ENCODE measurements at regions not wholly inside any gene's neighbourhood (a gene's known extent, or its start where the extent isn't known, plus 50 kb on each side); places are given as distances from the start of the nearest gene placed in this dataset.

DNA sequence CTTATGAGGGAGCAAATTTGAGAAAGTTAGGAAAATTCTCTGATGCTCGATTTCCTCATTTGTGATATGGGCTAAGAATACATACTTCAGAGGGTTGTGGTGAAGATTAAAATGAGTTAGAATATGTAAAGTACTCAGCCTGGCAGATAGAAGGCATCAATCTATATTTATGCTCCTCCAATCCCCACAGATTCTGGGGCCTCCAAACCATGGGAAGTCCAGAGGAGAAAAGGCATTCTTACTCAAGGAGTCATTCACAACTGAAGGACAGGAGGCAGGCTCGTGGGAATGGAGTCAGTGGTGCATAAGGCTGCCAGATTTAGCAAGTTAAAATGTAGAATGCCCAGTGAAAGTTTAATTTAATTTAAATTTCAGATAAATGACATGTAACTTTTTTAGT is 330.0 kb upstream of the POU3F1 start:
- no peak for DNase-seq

DNA sequence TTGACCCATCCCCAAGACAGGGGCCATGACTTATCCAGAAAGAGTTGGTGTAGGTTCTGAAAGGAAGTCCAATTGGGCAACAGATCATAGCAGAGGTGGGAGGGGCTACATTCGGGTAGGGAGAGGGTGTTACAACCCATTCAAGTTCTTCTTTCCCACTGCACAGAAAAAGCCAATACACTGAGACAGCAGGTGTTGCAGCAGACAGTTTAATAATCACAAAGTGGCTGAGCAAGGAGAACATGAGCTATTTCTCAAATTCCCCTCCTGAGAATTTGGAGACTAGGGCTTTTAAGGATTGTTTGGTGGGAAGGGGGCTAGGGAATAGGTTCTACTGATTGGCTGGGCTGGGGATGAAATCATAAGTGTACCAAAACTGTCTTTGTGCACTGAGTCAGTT is 328.4 kb upstream of the POU3F1 start:
- no peak for DNase-seq

DNA sequence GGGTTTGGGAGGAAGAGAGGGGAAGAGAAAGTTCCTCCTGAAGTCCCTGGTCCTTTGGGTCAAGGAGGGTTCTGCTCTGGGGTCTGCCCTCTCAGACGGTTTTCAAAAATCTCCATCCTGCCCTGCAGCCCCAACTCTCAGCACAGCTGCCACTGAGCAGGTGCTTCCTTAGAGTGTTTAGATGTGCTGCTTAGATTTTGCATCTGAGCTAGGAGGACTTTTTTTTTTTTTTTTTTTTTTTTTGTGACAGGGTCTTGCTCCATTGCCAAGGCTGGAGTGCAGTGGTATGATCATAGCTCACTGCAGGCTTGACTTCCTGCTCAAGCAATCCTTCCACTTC is 324.9 kb upstream of the POU3F1 start:
- DNase-seq, result no peak

DNA sequence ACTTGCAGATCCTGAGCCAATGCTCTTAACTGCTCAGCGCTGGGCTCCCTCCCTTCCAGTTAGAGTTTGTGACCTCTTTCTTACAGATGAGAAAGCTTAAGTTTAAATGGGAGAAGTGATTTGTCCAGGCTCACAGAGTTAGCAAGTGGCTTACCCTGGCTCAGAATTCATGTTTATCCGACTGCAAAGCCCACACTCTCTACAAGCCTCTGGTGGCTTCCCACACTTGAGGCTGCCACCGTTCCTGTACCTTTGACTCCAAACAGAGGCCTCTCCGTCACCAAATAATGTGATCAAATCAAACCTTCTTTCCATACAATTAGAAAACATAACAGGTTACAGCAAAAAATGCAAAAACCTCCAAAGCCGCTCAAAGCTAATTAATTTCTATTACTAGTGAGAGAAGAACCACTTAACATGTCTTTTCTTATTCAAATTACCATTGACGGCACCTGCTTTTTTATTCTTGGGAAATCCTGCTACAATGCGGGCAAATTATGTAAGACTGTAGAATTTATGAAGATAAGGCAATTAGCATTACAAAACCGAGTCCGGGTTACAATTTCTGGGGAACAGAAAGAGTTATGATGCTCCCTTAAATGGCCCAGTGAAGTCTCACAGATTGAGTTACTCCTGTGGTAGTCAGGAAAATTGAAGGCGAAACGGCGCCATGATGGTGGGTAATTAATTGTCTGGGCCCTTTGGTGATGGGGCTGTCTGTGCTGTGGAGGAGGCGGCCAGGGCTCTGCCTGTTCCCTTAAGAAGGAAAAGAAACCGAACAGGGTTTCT is 324.3 kb upstream of the POU3F1 start:
- DNase-seq, result no peak

- no peak for DNase-seq
Observed at GRCh38 chr1:38365242-38365641, 318.6 kb upstream of the POU3F1 start.

DNA sequence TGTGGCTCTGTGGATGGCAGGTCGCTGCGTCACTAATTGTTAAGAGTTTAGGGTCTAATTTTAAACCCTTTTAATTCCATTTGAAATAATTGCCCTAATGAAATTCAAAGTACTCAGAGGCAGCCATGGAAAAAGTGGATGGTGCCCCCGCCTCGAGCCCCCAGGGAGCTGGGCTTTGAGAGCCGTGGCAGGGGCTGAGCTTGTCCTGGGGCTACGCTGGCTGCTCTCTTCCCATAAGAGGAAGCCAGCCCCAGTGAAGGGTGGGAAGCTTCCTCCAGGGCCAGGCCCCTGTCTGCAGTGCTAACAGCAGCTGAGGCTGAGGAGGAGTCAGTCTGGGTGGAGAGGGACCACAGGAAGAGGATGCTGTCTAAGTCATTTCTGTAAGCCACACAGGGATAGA is 315.0 kb upstream of the POU3F1 start:
- no peak for DNase-seq

GRCh38 chr1:38360807-38361206 is 314.2 kb upstream of the POU3F1 start:
- DNase-seq, result no peak

DNA sequence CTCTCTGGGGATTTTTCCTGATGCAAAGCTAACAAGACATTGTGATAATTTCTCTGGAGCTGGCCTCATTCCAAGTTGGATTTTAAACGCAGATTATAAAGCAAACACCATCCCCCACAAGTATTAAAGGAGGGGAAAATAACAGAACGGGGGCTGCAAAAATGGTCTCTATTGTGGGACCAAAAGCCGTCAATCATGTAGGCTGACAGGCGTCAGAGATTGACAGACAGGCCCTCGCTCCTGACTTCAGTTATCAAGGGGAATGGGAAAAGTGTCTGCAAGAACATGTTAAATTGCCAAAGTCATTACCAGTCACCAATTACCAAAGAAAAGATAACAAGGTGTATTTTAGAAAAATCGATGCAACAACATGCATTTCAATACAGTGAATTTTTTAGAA is 307.4 kb upstream of the POU3F1 start:
- DNase-seq, result no peak

DNA sequence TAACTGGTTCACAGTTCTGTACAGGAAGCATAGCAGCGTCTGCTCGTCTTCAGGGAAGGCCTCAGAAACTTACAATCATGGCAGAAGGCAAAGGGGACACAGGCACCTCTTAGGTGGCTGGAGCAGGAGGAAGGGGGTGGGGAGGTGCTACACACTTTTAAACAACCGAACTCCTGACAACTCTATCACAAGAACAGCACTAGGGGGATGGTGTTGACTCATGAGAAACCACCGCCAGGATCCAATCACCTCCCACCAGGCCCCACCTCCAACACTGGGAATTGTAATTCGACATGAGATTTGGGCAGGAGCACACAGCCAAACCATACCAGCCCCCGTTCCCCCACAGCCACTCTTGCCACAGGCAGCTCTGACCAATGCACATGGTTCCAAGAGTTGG is 306.3 kb upstream of the POU3F1 start:
- no peak for DNase-seq

GRCh38 chr1:38347446-38348175 is 301.0 kb upstream of the POU3F1 start:
- no peak for DNase-seq

DNA sequence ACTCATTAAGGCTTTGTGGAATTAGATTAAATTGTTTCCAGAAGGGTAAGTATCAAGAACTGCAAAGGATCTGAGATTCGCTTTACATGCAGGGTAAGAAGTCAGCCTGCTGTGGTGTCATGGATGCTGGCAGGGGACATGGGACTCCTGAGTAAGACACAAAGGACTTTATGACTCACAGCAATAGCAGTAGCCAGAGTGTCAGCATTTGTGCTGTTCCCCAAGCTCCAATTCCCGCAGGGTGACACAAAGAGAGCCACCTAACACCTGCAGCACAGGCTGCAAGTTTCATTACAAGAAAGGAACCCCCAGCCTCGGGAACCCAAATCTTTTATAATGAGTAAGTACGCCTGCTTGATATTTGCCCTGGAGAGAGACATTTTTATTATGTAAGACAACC is 298.1 kb upstream of the POU3F1 start:
- no peak for DNase-seq

- DNase-seq, result no peak
Observed at GRCh38 chr1:38341694-38342093, 295.1 kb upstream of the POU3F1 start.

DNA sequence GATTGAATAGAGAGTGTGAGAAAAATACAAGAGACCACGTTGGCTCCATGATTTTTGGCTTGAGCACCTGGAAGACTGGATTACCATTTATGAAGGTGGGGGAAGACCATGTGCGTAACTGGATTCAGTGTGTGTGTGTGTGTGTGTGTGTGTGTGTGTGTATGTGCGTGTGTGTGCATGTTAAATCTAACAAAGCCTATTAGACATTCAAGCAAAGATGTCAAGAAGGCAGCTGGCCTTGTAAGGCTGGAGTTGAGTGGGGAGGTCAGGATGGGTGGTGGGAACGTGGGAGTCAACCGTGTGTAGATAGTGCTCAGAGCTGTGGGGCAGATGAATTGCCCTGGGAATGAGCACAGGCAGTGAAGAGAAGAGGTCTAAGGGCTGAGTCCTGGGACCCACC is 293.8 kb upstream of the POU3F1 start:
- DNase-seq, result no peak

DNA sequence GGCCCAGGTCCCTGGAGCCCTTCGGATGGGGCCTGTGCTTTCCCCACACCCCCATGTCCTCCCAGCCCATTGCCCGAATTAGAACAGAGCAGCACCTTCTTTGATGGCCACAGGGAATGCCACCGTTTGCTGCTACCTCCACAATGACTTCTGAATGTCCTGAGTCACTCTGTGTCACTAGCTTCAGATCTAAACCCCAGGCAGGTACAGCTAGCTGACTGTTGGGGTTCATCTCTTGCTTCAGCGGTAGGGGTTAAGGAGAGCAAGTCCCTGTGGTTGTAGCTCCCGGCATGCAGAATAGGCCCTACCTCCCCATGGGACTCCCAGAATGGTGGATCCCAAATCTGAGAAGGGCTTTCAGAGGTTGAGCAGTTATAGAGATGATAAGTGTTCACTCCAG is 291.1 kb upstream of the POU3F1 start:
- DNase-seq, result no peak

GRCh38 chr1:38336961-38337360 is 290.4 kb upstream of the POU3F1 start:
- DNase-seq, result no peak

GRCh38 chr1:38336301-38336923 is 289.8 kb upstream of the POU3F1 start:
- DNase-seq, result no peak

GRCh38 chr1:38334930-38335592 is 288.5 kb upstream of the POU3F1 start:
- DNase-seq, result no peak

GRCh38 chr1:38332649-38333310 is 286.2 kb upstream of the POU3F1 start:
- no peak for DNase-seq

- DNase-seq, result no peak
Observed at GRCh38 chr1:38331496-38332210, 285.1 kb upstream of the POU3F1 start.

DNA sequence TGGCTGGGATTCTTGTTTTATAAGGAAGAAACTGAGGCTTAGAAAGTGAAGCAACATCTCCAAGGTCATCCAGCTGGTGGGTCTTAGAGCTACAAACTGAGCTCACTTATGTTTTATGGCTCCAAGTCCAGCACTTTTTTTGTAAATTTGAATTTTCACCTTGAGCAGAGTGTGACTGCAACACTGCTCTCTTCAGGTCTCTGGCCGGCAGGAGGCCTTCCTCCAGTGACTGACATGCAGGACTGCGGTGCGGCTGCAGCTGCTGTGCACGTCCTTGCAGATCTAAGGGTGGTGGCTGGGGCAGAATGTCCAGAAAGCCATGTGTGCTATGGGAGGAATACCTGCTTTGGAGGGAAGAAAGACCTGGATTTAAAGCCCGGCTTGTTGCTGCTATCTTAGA is 284.2 kb upstream of the POU3F1 start:
- no peak for DNase-seq

GRCh38 chr1:38329644-38330043 is 283.1 kb upstream of the POU3F1 start:
- no peak for DNase-seq

GRCh38 chr1:38328278-38329035 is 281.9 kb upstream of the POU3F1 start:
- no peak for DNase-seq
